ENCODE measurements at regions not wholly inside any gene's neighbourhood (a gene's known extent, or its start where the extent isn't known, plus 50 kb on each side); places are given as distances from the start of the nearest gene placed in this dataset.

GRCh38 chr20:39935901-39936300 lies 753.1 kb downstream of the MAFB start:
- Histone ChIP-seq H3K27me3 (ENCODE audit: insufficient read depth, poor library complexity, severe bottlenecking) (no peaks in the 10 kb centered on the region), H3K27ac (replicated peaks) (no peak overlapping the region), H3K4me3 (replicated peaks; ENCODE audit: insufficient read depth, low read length) (no peak overlapping the region)
- no peak for TF ChIP-seq SPI1 (IDR thresholded peaks at IDR 0.05; ENCODE audit: borderline replicate concordance, low read depth)
- TF ChIP-seq CTCF (IDR thresholded peaks at IDR 0.05; ENCODE audit: insufficient read depth, low read length) = no peak
- no peak for TF ChIP-seq POLR2AphosphoS5 (IDR thresholded peaks at IDR 0.05; ENCODE audit: low read depth)
- TF ChIP-seq GABPA (IDR thresholded peaks at IDR 0.05; ENCODE audit: low read depth) = no peak
- no peak for TF ChIP-seq REST (IDR thresholded peaks at IDR 0.05; ENCODE audit: insufficient replicate concordance, low read depth)
- no peak for DNase-seq (ENCODE audit: low read depth in 1 of 2, low spot score in 1 of 2)

- no peak for DNase-seq (ENCODE audit: low read depth in 1 of 2, low spot score in 1 of 2)
- TF ChIP-seq SPI1 (IDR thresholded peaks at IDR 0.05; ENCODE audit: borderline replicate concordance, low read depth) = no peak
- no peak for TF ChIP-seq REST (IDR thresholded peaks at IDR 0.05; ENCODE audit: insufficient replicate concordance, low read depth)
- TF ChIP-seq CTCF (IDR thresholded peaks at IDR 0.05; ENCODE audit: insufficient read depth, low read length) = no peak
- TF ChIP-seq GABPA (IDR thresholded peaks at IDR 0.05; ENCODE audit: low read depth) = no peak
- TF ChIP-seq POLR2AphosphoS5 (IDR thresholded peaks at IDR 0.05; ENCODE audit: low read depth) = no peak
- H3K27ac ChIP-seq (replicated peaks) = no peak overlapping the region
- H3K27me3 ChIP-seq (ENCODE audit: insufficient read depth, poor library complexity, severe bottlenecking) = no peaks in the 10 kb centered on the region
- H3K4me3 ChIP-seq (replicated peaks; ENCODE audit: insufficient read depth, low read length) = no peak overlapping the region
Measured at GRCh38 chr20:39916236-39916765, 772.7 kb downstream of the MAFB start.

- Histone ChIP-seq H3K27ac (replicated peaks) (no peak overlapping the region), H3K4me3 (replicated peaks; ENCODE audit: insufficient read depth, low read length) (no peak overlapping the region), H3K27me3 (ENCODE audit: insufficient read depth, poor library complexity, severe bottlenecking) (no peaks in the 10 kb centered on the region)
- no peak for TF ChIP-seq POLR2AphosphoS5 (IDR thresholded peaks at IDR 0.05; ENCODE audit: low read depth)
- TF ChIP-seq GABPA (IDR thresholded peaks at IDR 0.05; ENCODE audit: low read depth) = no peak
- TF ChIP-seq REST (IDR thresholded peaks at IDR 0.05; ENCODE audit: insufficient replicate concordance, low read depth) = no peak
- TF ChIP-seq SPI1 (IDR thresholded peaks at IDR 0.05; ENCODE audit: borderline replicate concordance, low read depth) = no peak
- no peak for TF ChIP-seq CTCF (IDR thresholded peaks at IDR 0.05; ENCODE audit: insufficient read depth, low read length)
- DNase-seq (ENCODE audit: low read depth in 1 of 2, low spot score in 1 of 2) = no peak
Measured at GRCh38 chr20:39913274-39913673, 775.8 kb downstream of the MAFB start.
